ENCODE measurements at regions not wholly inside any gene's neighbourhood (a gene's known extent, or its start where the extent isn't known, plus 50 kb on each side); places are given as distances from the start of the nearest gene placed in this dataset.

DNA sequence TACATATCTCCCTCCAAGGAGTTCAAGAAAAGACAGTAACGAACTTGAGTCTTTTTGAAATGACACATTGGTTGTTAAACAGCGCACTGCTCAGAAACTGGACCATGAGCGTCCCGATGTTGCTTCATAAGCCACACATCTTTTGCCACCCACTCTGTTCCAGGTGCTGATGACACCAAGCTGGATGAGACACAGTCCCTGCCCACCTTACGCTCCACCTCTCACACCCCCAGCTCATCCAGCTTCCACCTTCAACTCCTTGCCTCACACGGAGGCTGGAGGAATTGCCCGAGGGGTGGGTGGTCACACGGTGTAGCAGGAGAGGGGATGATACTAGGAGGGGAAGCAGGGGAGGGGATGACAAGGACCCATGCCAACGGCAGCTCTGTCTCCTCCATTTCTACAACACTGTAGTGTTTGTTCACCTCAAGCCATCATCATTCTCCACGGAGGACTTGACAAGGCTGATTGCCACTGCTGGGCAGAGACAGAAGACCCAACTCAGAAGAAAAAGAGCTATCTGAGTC is 148.5 kb upstream of the TNR start:
- Histone ChIP-seq H3K4me1 (ENCODE audit: insufficient read depth, low read length) (no peaks in the 10 kb centered on the region), H3K27me3 (ENCODE audit: control insufficient read depth in 1 of 2, insufficient read depth in 2 of 2, low read length in 2 of 2) (no peaks in the 10 kb centered on the region), H3K9me3 (ENCODE audit: control insufficient read depth in 1 of 2, insufficient read depth in 1 of 2, low read length in 2 of 2) (no peaks in the 10 kb centered on the region), H3K36me3 (ENCODE audit: insufficient read depth, low read length) (no peaks in the 10 kb centered on the region), H3K27ac (ENCODE audit: low read depth in 1 of 2, low read length in 2 of 2) (no peak overlapping the region), H3K4me3 (ENCODE audit: low read length) (no peak overlapping the region)
- Mint-ChIP-seq H3K9me3 (no peaks in the 10 kb centered on the region), H3K36me3 (ENCODE audit: low read depth) (no peaks in the 10 kb centered on the region), H3K4me1 (ENCODE audit: low read depth) (no peaks in the 10 kb centered on the region), H3K27me3 (no peaks in the 10 kb centered on the region), H3K4me3 (no peak overlapping the region), H3K27ac (no peak overlapping the region)
- TF ChIP-seq, protein P1, sequence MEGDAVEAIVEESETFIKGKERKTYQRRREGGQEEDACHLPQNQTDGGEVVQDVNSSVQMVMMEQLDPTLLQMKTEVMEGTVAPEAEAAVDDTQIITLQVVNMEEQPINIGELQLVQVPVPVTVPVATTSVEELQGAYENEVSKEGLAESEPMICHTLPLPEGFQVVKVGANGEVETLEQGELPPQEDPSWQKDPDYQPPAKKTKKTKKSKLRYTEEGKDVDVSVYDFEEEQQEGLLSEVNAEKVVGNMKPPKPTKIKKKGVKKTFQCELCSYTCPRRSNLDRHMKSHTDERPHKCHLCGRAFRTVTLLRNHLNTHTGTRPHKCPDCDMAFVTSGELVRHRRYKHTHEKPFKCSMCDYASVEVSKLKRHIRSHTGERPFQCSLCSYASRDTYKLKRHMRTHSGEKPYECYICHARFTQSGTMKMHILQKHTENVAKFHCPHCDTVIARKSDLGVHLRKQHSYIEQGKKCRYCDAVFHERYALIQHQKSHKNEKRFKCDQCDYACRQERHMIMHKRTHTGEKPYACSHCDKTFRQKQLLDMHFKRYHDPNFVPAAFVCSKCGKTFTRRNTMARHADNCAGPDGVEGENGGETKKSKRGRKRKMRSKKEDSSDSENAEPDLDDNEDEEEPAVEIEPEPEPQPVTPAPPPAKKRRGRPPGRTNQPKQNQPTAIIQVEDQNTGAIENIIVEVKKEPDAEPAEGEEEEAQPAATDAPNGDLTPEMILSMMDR (IDR thresholded peaks at IDR 0.05): no peak
- no peak for ATAC-seq (ENCODE audit: poor library complexity)
- intact Hi-C loops (cut with DNase I, micrococcal nuclease): no loop called here
- ChIA-PET CTCF (no interaction called here), POLR2A (no interaction called here)
- DNase-seq: no peak

- no peak overlapping the region for H3K27ac ChIP-seq (ENCODE audit: low read depth in 1 of 2, low read length in 2 of 2)
Measured at GRCh38 chr1:175890958-175891357, 147.6 kb upstream of the TNR start.

DNA sequence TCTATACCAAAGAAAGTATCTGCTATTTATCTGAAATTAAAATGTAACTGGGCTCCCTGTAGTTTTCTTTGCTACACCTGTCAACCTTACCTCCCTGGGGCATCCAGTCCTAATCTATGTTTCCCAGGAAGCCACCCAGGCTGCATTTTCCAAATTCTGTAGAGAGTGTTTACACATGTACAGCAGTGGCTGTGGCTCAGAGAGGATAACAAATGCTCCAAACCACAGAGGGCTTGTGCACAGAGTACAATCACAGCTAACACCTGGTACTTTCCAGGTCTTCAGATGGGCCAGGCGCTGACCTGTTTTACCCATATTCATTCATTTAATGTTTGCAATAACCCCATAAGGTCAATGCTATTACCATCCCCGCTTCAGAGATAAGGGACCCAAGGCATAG is 146.5 kb upstream of the TNR start:
- Mint-ChIP-seq H3K9me3 (no peaks in the 10 kb centered on the region), H3K27ac (no peak overlapping the region), H3K36me3 (ENCODE audit: low read depth) (no peaks in the 10 kb centered on the region), H3K4me3 (no peak overlapping the region), H3K4me1 (ENCODE audit: low read depth) (no peaks in the 10 kb centered on the region), H3K27me3 (no peaks in the 10 kb centered on the region)
- CTCF ChIA-PET: no interaction called here
- intact Hi-C loops (cut with DNase I, micrococcal nuclease): no loop called here
- ATAC-seq (ENCODE audit: poor library complexity) (no peak), DNase-seq (no peak)
- Histone ChIP-seq H3K4me3 (ENCODE audit: low read length) (no peak overlapping the region), H3K27ac (ENCODE audit: low read depth in 1 of 2, low read length in 2 of 2) (no peak overlapping the region), H3K4me1 (ENCODE audit: insufficient read depth, low read length) (no peaks in the 10 kb centered on the region), H3K27me3 (ENCODE audit: control insufficient read depth in 1 of 2, insufficient read depth in 2 of 2, low read length in 2 of 2) (no peaks in the 10 kb centered on the region), H3K9me3 (ENCODE audit: control insufficient read depth in 1 of 2, insufficient read depth in 1 of 2, low read length in 2 of 2) (no peaks in the 10 kb centered on the region), H3K36me3 (ENCODE audit: insufficient read depth, low read length) (no peaks in the 10 kb centered on the region)
- POLR2A ChIA-PET: no interaction called here
- TF ChIP-seq, protein P1 (IDR thresholded peaks at IDR 0.05): no peak

More at GRCh38 chr1:175890958-175891357, 147.6 kb upstream of the TNR start:
- POLR2A ChIA-PET: no interaction called here
- DNase-seq: no peak
- Histone ChIP-seq H3K4me1 (ENCODE audit: insufficient read depth, low read length) (no peaks in the 10 kb centered on the region), H3K36me3 (ENCODE audit: insufficient read depth, low read length) (no peaks in the 10 kb centered on the region), H3K4me3 (ENCODE audit: low read length) (no peak overlapping the region), H3K9me3 (ENCODE audit: control insufficient read depth in 1 of 2, insufficient read depth in 1 of 2, low read length in 2 of 2) (no peaks in the 10 kb centered on the region), H3K27me3 (ENCODE audit: control insufficient read depth in 1 of 2, insufficient read depth in 2 of 2, low read length in 2 of 2) (no peaks in the 10 kb centered on the region)
- intact Hi-C loops (cut with DNase I, micrococcal nuclease): no loop called here
- no peak for ATAC-seq (ENCODE audit: poor library complexity)
- CTCF ChIA-PET: no interaction called here
- TF ChIP-seq, protein P1 (IDR thresholded peaks at IDR 0.05): no peak
- H3K27ac Mint-ChIP-seq: no peak overlapping the region
- H3K4me3 Mint-ChIP-seq: no peak overlapping the region
- H3K36me3 Mint-ChIP-seq (ENCODE audit: low read depth): no peaks in the 10 kb centered on the region
- no peaks in the 10 kb centered on the region for H3K27me3 Mint-ChIP-seq
- H3K9me3 Mint-ChIP-seq: no peaks in the 10 kb centered on the region
- H3K4me1 Mint-ChIP-seq (ENCODE audit: low read depth): no peaks in the 10 kb centered on the region
